IMR-90 (cell line): ENCODE measurements at regions not wholly inside any gene's neighbourhood (a gene's known extent, or its start where the extent isn't known, plus 50 kb on each side); places are given as distances from the start of the nearest gene placed in this dataset.
A peak's percentile ranks its signal among the peaks of the same experiment; 100 is the strongest.

Source experiments
- ATAC-seq: fragments of 200-7000 bp; cut with Tn5 transposase; 2 replicates; pipeline ENCODE4 v1.9.1; 2020; ENCODE audit warnings: low read depth, mild to moderate bottlenecking, moderate library complexity
- BruUV-seq: library from RNA; stranded (reverse); fragments of 400-500 nt; replicated peaks from 2 replicates; lab custom pipeline; 2021; lab: Mats Ljungman, UMichigan
- CTCF ChIA-PET: fragments of 300-600 bp; formaldehyde crosslinking; extraction: SDS; loops from one replicate; lab custom pipeline; 2021; ENCODE audit warnings: antibody characterized with exemption; lab: Yijun Ruan, JAX
- POLR2A ChIA-PET: fragments of 300-600 bp; sonication (Branson Sonifier 250); formaldehyde crosslinking; loops from one replicate; lab custom pipeline; 2022; ENCODE audit warnings: antibody characterized with exemption; ENCODE audit not compliant: unreplicated experiment; lab: Charles Lee
- DNase-seq: peaks from one replicate; pipeline ENCODE4 v3.0.0; 2013
- H2AFZ ChIP-seq: replicated peaks from 2 replicates; pipeline ENCODE3; 2013; ENCODE audit warnings: low read length, mild to moderate bottlenecking; ENCODE audit not compliant: poor library complexity
- H2AK5ac ChIP-seq: 2 replicates; pipeline ENCODE4 v1.6.1; 2013; ENCODE audit warnings: low read depth, low read length, inconsistent platforms
- H2AK9ac ChIP-seq: replicated peaks from 2 replicates; pipeline ENCODE3; 2013; ENCODE audit warnings: mild to moderate bottlenecking, low read depth, low read length, moderate library complexity; ENCODE audit not compliant: poor library complexity
- H2BK120ac ChIP-seq: 2 replicates; pipeline ENCODE4 v1.6.1; 2013; ENCODE audit warnings: low read depth, low read length, inconsistent platforms
- H2BK15ac ChIP-seq: 3 replicates; pipeline ENCODE4 v1.6.1; 2013; ENCODE audit warnings: low read depth, low read length, inconsistent platforms
- H2BK20ac ChIP-seq: 2 replicates; pipeline ENCODE4 v1.6.1; 2013; ENCODE audit warnings: low read depth, mild to moderate bottlenecking, inconsistent platforms, low read length, moderate library complexity
- H2BK5ac ChIP-seq: 2 replicates; pipeline ENCODE4 v1.6.1; 2013; ENCODE audit warnings: mild to moderate bottlenecking, low read depth, low read length, inconsistent platforms; ENCODE audit not compliant: poor library complexity, severe bottlenecking
- H3K14ac ChIP-seq: replicated peaks from 2 replicates; pipeline ENCODE4 v1.6.1; 2013; ENCODE audit warnings: low read depth, low read length, inconsistent platforms
- H3K18ac ChIP-seq: 2 replicates; pipeline ENCODE4 v1.6.1; 2013; ENCODE audit warnings: low read depth, low read length, control low read depth
- H3K23ac ChIP-seq: 2 replicates; pipeline ENCODE4 v1.6.1; 2013; ENCODE audit warnings: low read depth, low read length, inconsistent platforms
- H3K27ac ChIP-seq: 2 replicates; pipeline ENCODE4 v1.5.1; 2013; ENCODE audit warnings: mild to moderate bottlenecking, control low read depth, low read length; ENCODE audit not compliant: insufficient read depth
- H3K27me3 ChIP-seq: 2 replicates; pipeline ENCODE4 v1.6.1; 2013; ENCODE audit warnings: low read length; ENCODE audit not compliant: control insufficient read depth, insufficient read depth
- H3K36me3 ChIP-seq: 2 replicates; pipeline ENCODE4 v1.6.1; 2013; ENCODE audit warnings: low read length, mixed read lengths; ENCODE audit not compliant: control insufficient read depth, insufficient read depth
- H3K4ac ChIP-seq: 2 replicates; pipeline ENCODE4 v1.6.1; 2013; ENCODE audit warnings: low read depth, low read length, inconsistent platforms
- H3K4me1 ChIP-seq: 2 replicates; pipeline ENCODE4 v1.6.1; 2013; ENCODE audit warnings: low read length, mixed read lengths; ENCODE audit not compliant: control insufficient read depth, insufficient read depth
- H3K4me2 ChIP-seq: 2 replicates; pipeline ENCODE4 v1.6.1; 2013; ENCODE audit warnings: low read depth, mild to moderate bottlenecking, control low read depth, low read length, moderate library complexity
- H3K4me3 ChIP-seq: 2 replicates; pipeline ENCODE4 v1.5.1; 2013; ENCODE audit warnings: low read depth, mild to moderate bottlenecking, control low read depth, low read length, moderate library complexity; ENCODE audit not compliant: insufficient read depth
- H3K56ac ChIP-seq: 2 replicates; pipeline ENCODE4 v1.6.1; 2013; ENCODE audit warnings: low read length, inconsistent platforms; ENCODE audit not compliant: insufficient read depth; ENCODE audit errors: extremely low read depth
- H3K79me1 ChIP-seq, 2 experiments: 2 replicates each; pipeline ENCODE4 v1.6.1; 2013; ENCODE audit warnings: low read length in 2 of 2, inconsistent platforms in 1 of 2, low read depth in 1 of 2
- H3K9ac ChIP-seq: 2 replicates; pipeline ENCODE4 v1.6.1; 2013; ENCODE audit warnings: low read depth, low read length, control low read depth
- H3K9me1 ChIP-seq: 2 replicates; pipeline ENCODE4 v1.6.1; 2013; ENCODE audit warnings: low read length, inconsistent platforms; ENCODE audit not compliant: insufficient read depth
- H3K9me3 ChIP-seq: 2 replicates; pipeline ENCODE4 v1.6.1; 2013; ENCODE audit warnings: low read length; ENCODE audit not compliant: control insufficient read depth, insufficient read depth
- H4K20me1 ChIP-seq: 2 replicates; pipeline ENCODE4 v1.6.1; 2013; ENCODE audit warnings: low read length, inconsistent platforms; ENCODE audit not compliant: insufficient read depth
- H4K5ac ChIP-seq: 2 replicates; pipeline ENCODE4 v1.6.1; 2013; ENCODE audit warnings: mild to moderate bottlenecking, low read depth, low read length, control low read depth
- H4K8ac ChIP-seq, 2 experiments: 2 replicates each; pipeline ENCODE4 v1.6.1; 2013; ENCODE audit warnings: low read depth in 2 of 2, low read length in 2 of 2, control low read depth in 1 of 2, inconsistent platforms in 1 of 2
- H4K91ac ChIP-seq: 2 replicates; pipeline ENCODE4 v1.6.1; 2013; ENCODE audit warnings: low read depth, low read length, inconsistent platforms; ENCODE audit not compliant: insufficient read depth
- BHLHE40 ChIP-seq: fragments of 150-350 bp; IDR thresholded peaks from 2 replicates; pipeline ENCODE4 v1.6.1; 2016; ENCODE audit warnings: mild to moderate bottlenecking, low read depth, low read length
- CEBPB ChIP-seq: IDR thresholded peaks from 2 replicates; pipeline ENCODE4 v1.6.1; 2012; ENCODE audit warnings: low read depth, low read length, improper control_type of control experiment
- CHD1 ChIP-seq: IDR thresholded peaks from 2 replicates; pipeline ENCODE4 v1.6.1; 2012; ENCODE audit warnings: low read depth, low read length, improper control_type of control experiment
- CTCF ChIP-seq: conservative IDR thresholded peaks from 2 replicates; pipeline ENCODE4 v1.5.1; 2012; ENCODE audit warnings: mild to moderate bottlenecking, low read depth, low read length, improper control_type of control experiment
- ELK1 ChIP-seq: fragments of 150-350 bp; IDR thresholded peaks from 2 replicates; pipeline ENCODE4 v1.6.1; 2016; ENCODE audit warnings: low read depth, mild to moderate bottlenecking, low read length, moderate library complexity, borderline replicate concordance
- FOS ChIP-seq: fragments of 150-350 bp; IDR thresholded peaks from 2 replicates; pipeline ENCODE4 v1.6.1; 2016; ENCODE audit warnings: low read depth, low read length
- MAFK ChIP-seq: IDR thresholded peaks from 2 replicates; pipeline ENCODE4 v1.6.1; 2012; ENCODE audit warnings: low read depth, low read length, improper control_type of control experiment
- MAZ ChIP-seq: IDR thresholded peaks from 2 replicates; pipeline ENCODE4 v1.6.1; 2012; ENCODE audit warnings: low read depth, mild to moderate bottlenecking, low read length, improper control_type of control experiment, moderate library complexity, borderline replicate concordance
- MXI1 ChIP-seq: IDR thresholded peaks from 2 replicates; pipeline ENCODE4 v1.6.1; 2012; ENCODE audit warnings: low read depth, mild to moderate bottlenecking, low read length, moderate library complexity, borderline replicate concordance
- NFE2L2 ChIP-seq: fragments of 150-350 bp; IDR thresholded peaks from 2 replicates; pipeline ENCODE4 v1.6.1; 2016; ENCODE audit warnings: low read depth, mild to moderate bottlenecking, low read length
- POLR2A ChIP-seq: IDR thresholded peaks from 2 replicates; pipeline ENCODE4 v1.6.1; 2012; ENCODE audit warnings: mild to moderate bottlenecking, low read depth, low read length
- RAD21 ChIP-seq: IDR thresholded peaks from 2 replicates; pipeline ENCODE4 v1.6.1; 2012; ENCODE audit warnings: low read length, improper control_type of control experiment
- RCOR1 ChIP-seq: IDR thresholded peaks from 2 replicates; pipeline ENCODE4 v1.6.1; 2012; ENCODE audit warnings: mild to moderate bottlenecking, low read length, improper control_type of control experiment; ENCODE audit not compliant: insufficient replicate concordance
- RFX5 ChIP-seq: IDR thresholded peaks from 2 replicates; pipeline ENCODE4 v1.8.0; 2012; ENCODE audit warnings: low read depth, mild to moderate bottlenecking, low read length, moderate library complexity
- SMC3 ChIP-seq: fragments of 150-350 bp; IDR thresholded peaks from 2 replicates; pipeline ENCODE4 v1.6.1; 2016; ENCODE audit warnings: low read depth, mild to moderate bottlenecking, antibody characterized with exemption, low read length, moderate library complexity
- USF2 ChIP-seq: fragments of 150-350 bp; IDR thresholded peaks from 2 replicates; pipeline ENCODE4 v1.6.1; 2017; ENCODE audit warnings: mild to moderate bottlenecking, antibody characterized with exemption, low read length, low read depth
- WGBS, 2 experiments: methylation state at CpG; one replicate each; pipeline versions ENCODE4 v1.1.5 to v1.1.7; 2013; ENCODE audit warnings: missing lambda C conversion rate in 2 of 2; ENCODE audit not compliant: insufficient read length in 1 of 2; ENCODE audit errors: extremely low coverage in 2 of 2; 5-methylcytosine and 5-hydroxymethylcytosine counted together
- dilution Hi-C: fragments of 300-500 bp; cut with HindIII; formaldehyde crosslinking; loops from one replicate; pipeline ENCODE4 v1.14.3; 2018; ENCODE audit warnings: low sequenced_read_pairs; ENCODE audit not compliant: unreplicated experiment
- in situ Hi-C: fragments of 300-500 bp; cut with MboI; formaldehyde crosslinking; loops from 3 replicates; pipeline ENCODE4 v1.14.3; 2019; ENCODE audit warnings: low sequenced_read_pairs, inconsistent platforms, mixed read lengths
- intact Hi-C: fragments of 100-400 bp; cut with micrococcal nuclease; formaldehyde crosslinking; loops from 2 replicates; pipeline ENCODE4 v1.10.0; 2022

DNA sequence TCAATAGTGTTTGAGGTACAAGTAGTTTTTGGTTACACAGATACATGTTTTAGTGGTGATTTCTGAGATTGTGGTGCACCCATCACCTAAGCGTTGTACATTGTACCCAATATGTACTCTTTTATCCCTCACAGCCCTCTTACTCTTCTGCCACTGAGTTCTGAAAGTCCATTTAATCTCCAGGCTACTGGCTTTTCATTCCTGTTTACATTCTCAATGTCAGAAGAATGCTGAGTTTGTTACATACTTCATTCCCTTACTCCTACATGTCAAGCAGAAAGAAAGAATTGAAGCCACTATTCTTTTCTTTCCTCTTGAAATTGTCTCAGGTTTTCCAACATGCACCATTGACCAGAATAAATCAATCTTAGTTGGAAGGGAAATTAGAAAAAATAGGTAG lies 1565.9 kb downstream of the PLA2G4A start:
- H3K9ac ChIP-seq = no peak overlapping the region
- intact Hi-C loops (no loop called here), dilution Hi-C loops (no loop called here), in situ Hi-C loops (no loop called here)
- no peak overlapping the region for H4K5ac ChIP-seq
- no peaks in the 10 kb centered on the region for H3K4me1 ChIP-seq
- H2BK20ac ChIP-seq = no peak overlapping the region
- H4K20me1 ChIP-seq = no peaks in the 10 kb centered on the region
- DNase-seq (peak; percentile 7), ATAC-seq (peak; percentile 68)
- H3K9me3 ChIP-seq = no peaks in the 10 kb centered on the region
- no peaks in the 10 kb centered on the region for H3K36me3 ChIP-seq
- ChIA-PET POLR2A (no interaction called here), CTCF (no interaction called here)
- no peak overlapping the region for H4K91ac ChIP-seq
- no TSS peak for BruUV-seq
- no peak overlapping the region for H3K14ac ChIP-seq
- H3K18ac ChIP-seq = no peak overlapping the region
- no peak overlapping the region for H2BK5ac ChIP-seq
- H3K23ac ChIP-seq = no peak overlapping the region
- H2BK120ac ChIP-seq = no peak overlapping the region
- H2AK9ac ChIP-seq = no peak overlapping the region
- no peak overlapping the region for H3K4ac ChIP-seq
- no peak overlapping the region for H2BK15ac ChIP-seq
- no peak overlapping the region for H2AFZ ChIP-seq
- TF ChIP-seq ELK1 (no peak), CHD1 (no peak), MAFK (no peak), CTCF (no peak), NFE2L2 (no peak), MXI1 (no peak), RFX5 (no peak), RCOR1 (no peak), MAZ (no peak), RAD21 (no peak), FOS (no peak), BHLHE40 (no peak), POLR2A (no peak), CEBPB (no peak), SMC3 (no peak), USF2 (no peak)
- no peak overlapping the region for H4K8ac ChIP-seq
- WGBS, 2 experiments = 100% methylated on average over 1 of the region's 1 CpG; no CpG with 5 or more reads in 1 of the 2 experiments
- H3K56ac ChIP-seq = no peak overlapping the region
- no peak overlapping the region for H3K4me2 ChIP-seq
- H3K27ac ChIP-seq = no peak overlapping the region
- no peaks in the 10 kb centered on the region for H3K9me1 ChIP-seq
- no peak overlapping the region for H2AK5ac ChIP-seq
- H3K27me3 ChIP-seq = no peaks in the 10 kb centered on the region
- no peaks in the 10 kb centered on the region for H3K79me1 ChIP-seq
- no peak overlapping the region for H3K4me3 ChIP-seq
